ENCODE measurements at regions not wholly inside any gene's neighbourhood (a gene's known extent, or its start where the extent isn't known, plus 50 kb on each side); places are given as distances from the start of the nearest gene placed in this dataset.

DNA sequence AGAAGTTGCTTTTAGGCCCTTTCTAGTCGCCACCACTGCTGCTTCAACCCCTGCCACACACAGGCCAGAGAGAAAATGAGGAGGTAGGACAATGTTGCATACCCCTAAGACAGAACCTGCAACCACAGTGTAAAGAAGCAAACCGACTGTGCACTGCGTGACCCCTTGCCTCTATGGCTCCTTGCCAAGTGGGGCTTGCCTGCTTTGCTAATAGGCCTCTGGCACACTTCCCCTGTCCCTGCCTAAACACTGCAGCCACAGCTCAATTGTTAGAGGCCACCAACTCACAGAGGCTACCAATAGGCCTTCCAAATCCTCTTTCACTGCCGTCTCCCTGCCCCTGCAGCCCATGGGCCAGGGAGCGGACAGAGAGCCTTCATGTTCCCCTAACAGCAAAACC is 280.1 kb downstream of the CDH10 start:
- TF ChIP-seq, protein P1, sequence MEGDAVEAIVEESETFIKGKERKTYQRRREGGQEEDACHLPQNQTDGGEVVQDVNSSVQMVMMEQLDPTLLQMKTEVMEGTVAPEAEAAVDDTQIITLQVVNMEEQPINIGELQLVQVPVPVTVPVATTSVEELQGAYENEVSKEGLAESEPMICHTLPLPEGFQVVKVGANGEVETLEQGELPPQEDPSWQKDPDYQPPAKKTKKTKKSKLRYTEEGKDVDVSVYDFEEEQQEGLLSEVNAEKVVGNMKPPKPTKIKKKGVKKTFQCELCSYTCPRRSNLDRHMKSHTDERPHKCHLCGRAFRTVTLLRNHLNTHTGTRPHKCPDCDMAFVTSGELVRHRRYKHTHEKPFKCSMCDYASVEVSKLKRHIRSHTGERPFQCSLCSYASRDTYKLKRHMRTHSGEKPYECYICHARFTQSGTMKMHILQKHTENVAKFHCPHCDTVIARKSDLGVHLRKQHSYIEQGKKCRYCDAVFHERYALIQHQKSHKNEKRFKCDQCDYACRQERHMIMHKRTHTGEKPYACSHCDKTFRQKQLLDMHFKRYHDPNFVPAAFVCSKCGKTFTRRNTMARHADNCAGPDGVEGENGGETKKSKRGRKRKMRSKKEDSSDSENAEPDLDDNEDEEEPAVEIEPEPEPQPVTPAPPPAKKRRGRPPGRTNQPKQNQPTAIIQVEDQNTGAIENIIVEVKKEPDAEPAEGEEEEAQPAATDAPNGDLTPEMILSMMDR (IDR thresholded peaks at IDR 0.05 in 4 of 5, conservative IDR thresholded peaks at IDR 0.05 in 1 of 5) = no peak
- no peak for TF ChIP-seq POLR2A (IDR thresholded peaks at IDR 0.05)
